IPS-18a (cell line): ENCODE measurements at regions not wholly inside any gene's neighbourhood (a gene's known extent, or its start where the extent isn't known, plus 50 kb on each side); places are given as distances from the start of the nearest gene placed in this dataset.

Experiments used
- H3K27ac ChIP-seq: one replicate; pipeline ENCODE4 v1.5.1; 2013; ENCODE audit warnings: low read length
- H3K27me3 ChIP-seq: one replicate; pipeline ENCODE4 v1.6.1; 2013; ENCODE audit warnings: mild to moderate bottlenecking, low read length; ENCODE audit not compliant: control insufficient read depth, insufficient read depth
- H3K36me3 ChIP-seq: one replicate; pipeline ENCODE4 v1.6.1; 2013; ENCODE audit warnings: low read depth, low read length; ENCODE audit not compliant: control insufficient read depth
- H3K4me1 ChIP-seq: one replicate; pipeline ENCODE4 v1.6.1; 2013; ENCODE audit warnings: low read depth, low read length; ENCODE audit not compliant: control insufficient read depth
- H3K4me3 ChIP-seq: one replicate; pipeline ENCODE4 v1.5.1; 2013; ENCODE audit warnings: low read length
- H3K9ac ChIP-seq: one replicate; pipeline ENCODE4 v1.6.1; 2013; ENCODE audit warnings: mild to moderate bottlenecking, low read length, moderate library complexity
- H3K9me3 ChIP-seq: one replicate; pipeline ENCODE4 v1.6.1; 2013; ENCODE audit warnings: low read depth, low read length; ENCODE audit not compliant: control insufficient read depth

- H3K27ac ChIP-seq = no peak overlapping the region
- no peaks in the 10 kb centered on the region for H3K27me3 ChIP-seq
- H3K9me3 ChIP-seq = no peaks in the 10 kb centered on the region
- H3K36me3 ChIP-seq = no peaks in the 10 kb centered on the region
- no peak overlapping the region for H3K4me3 ChIP-seq
- peaks cover 7% of the 10 kb centered on the region for H3K4me1 ChIP-seq
- H3K9ac ChIP-seq = no peak overlapping the region
These were observed 74.7 kb upstream of the RPH3AL start for GRCh38 chr17:427327-427726.

GRCh38 chr17:422196-422930 lies 69.8 kb upstream of the RPH3AL start:
- Histone ChIP-seq H3K27me3 (no peaks in the 10 kb centered on the region), H3K27ac (no peak overlapping the region), H3K9me3 (no peaks in the 10 kb centered on the region), H3K36me3 (no peaks in the 10 kb centered on the region), H3K9ac (no peak overlapping the region), H3K4me1 (peaks cover 2% of the 10 kb centered on the region), H3K4me3 (no peak overlapping the region)

GRCh38 chr17:420479-421175 lies 68.0 kb upstream of the RPH3AL start:
- H3K4me1 ChIP-seq = no peaks in the 10 kb centered on the region
- no peak overlapping the region for H3K27ac ChIP-seq
- H3K4me3 ChIP-seq = no peak overlapping the region
- H3K27me3 ChIP-seq = no peaks in the 10 kb centered on the region
- H3K9me3 ChIP-seq = no peaks in the 10 kb centered on the region
- no peaks in the 10 kb centered on the region for H3K36me3 ChIP-seq
- no peak overlapping the region for H3K9ac ChIP-seq

- Histone ChIP-seq H3K4me1 (no peaks in the 10 kb centered on the region), H3K4me3 (no peak overlapping the region), H3K27me3 (no peaks in the 10 kb centered on the region), H3K9me3 (no peaks in the 10 kb centered on the region), H3K9ac (no peak overlapping the region), H3K36me3 (peaks cover 5% of the 10 kb centered on the region), H3K27ac (no peak overlapping the region)
These were observed 66.6 kb upstream of the RPH3AL start for GRCh38 chr17:419073-419735.

GRCh38 chr17:418421-418751 lies 65.8 kb upstream of the RPH3AL start:
- no peak overlapping the region for H3K9ac ChIP-seq
- no peaks in the 10 kb centered on the region for H3K4me1 ChIP-seq
- H3K27me3 ChIP-seq = no peaks in the 10 kb centered on the region
- H3K4me3 ChIP-seq = no peak overlapping the region
- H3K36me3 ChIP-seq = peaks cover 8% of the 10 kb centered on the region
- no peak overlapping the region for H3K27ac ChIP-seq
- no peaks in the 10 kb centered on the region for H3K9me3 ChIP-seq

GRCh38 chr17:417691-418420 lies 65.2 kb upstream of the RPH3AL start:
- Histone ChIP-seq H3K27me3 (no peaks in the 10 kb centered on the region), H3K27ac (no peak overlapping the region), H3K4me3 (no peak overlapping the region), H3K4me1 (no peaks in the 10 kb centered on the region), H3K36me3 (peaks cover 8% of the 10 kb centered on the region), H3K9ac (no peak overlapping the region), H3K9me3 (no peaks in the 10 kb centered on the region)

GRCh38 chr17:416293-417206 lies 63.9 kb upstream of the RPH3AL start:
- H3K36me3 ChIP-seq = peaks cover 8% of the 10 kb centered on the region
- H3K4me3 ChIP-seq = no peak overlapping the region
- no peaks in the 10 kb centered on the region for H3K9me3 ChIP-seq
- H3K4me1 ChIP-seq = no peaks in the 10 kb centered on the region
- H3K27me3 ChIP-seq = no peaks in the 10 kb centered on the region
- H3K9ac ChIP-seq = no peak overlapping the region
- no peak overlapping the region for H3K27ac ChIP-seq

- peaks cover 8% of the 10 kb centered on the region for H3K36me3 ChIP-seq
- H3K27ac ChIP-seq = no peak overlapping the region
- H3K9me3 ChIP-seq = no peaks in the 10 kb centered on the region
- peaks cover 5% of the 10 kb centered on the region for H3K4me1 ChIP-seq
- H3K27me3 ChIP-seq = no peaks in the 10 kb centered on the region
- no peak overlapping the region for H3K4me3 ChIP-seq
- H3K9ac ChIP-seq = no peak overlapping the region
These were observed 61.2 kb upstream of the RPH3AL start for GRCh38 chr17:413706-414380.

- Histone ChIP-seq H3K9ac (no peak overlapping the region), H3K4me3 (no peak overlapping the region), H3K9me3 (no peaks in the 10 kb centered on the region), H3K27me3 (no peaks in the 10 kb centered on the region), H3K27ac (no peak overlapping the region), H3K36me3 (peaks cover 8% of the 10 kb centered on the region), H3K4me1 (peaks cover 5% of the 10 kb centered on the region)
These were observed 60.4 kb upstream of the RPH3AL start for GRCh38 chr17:413016-413350.

- Histone ChIP-seq H3K9ac (no peak overlapping the region), H3K4me1 (peaks cover 5% of the 10 kb centered on the region), H3K27me3 (no peaks in the 10 kb centered on the region), H3K36me3 (peaks cover 8% of the 10 kb centered on the region), H3K4me3 (no peak overlapping the region), H3K9me3 (no peaks in the 10 kb centered on the region), H3K27ac (no peak overlapping the region)
These were observed 59.8 kb upstream of the RPH3AL start for GRCh38 chr17:412211-413015.
